HCT116 (cell line): ENCODE measurements at regions not wholly inside any gene's neighbourhood (a gene's known extent, or its start where the extent isn't known, plus 50 kb on each side); places are given as distances from the start of the nearest gene placed in this dataset.

Experiments used
- ATAC-seq: fragments of 200-7000 bp; cut with Tn5 transposase; 2 replicates; pipeline ENCODE4 v1.9.1; 2020; ENCODE audit warnings: mild to moderate bottlenecking, moderate library complexity
- BruUV-seq: library from RNA; stranded (reverse); fragments of 400-500 nt; replicated peaks from 2 replicates; lab custom pipeline; 2021; lab: Mats Ljungman, UMichigan
- CTCF ChIA-PET: fragments of 300-600 bp; sonication (Branson Sonifier 250); formaldehyde crosslinking; loops from one replicate; lab custom pipeline; 2021; ENCODE audit warnings: antibody characterized with exemption; lab: Charles Lee
- POLR2A ChIA-PET: fragments of 300-600, 350-600 bp; sonication (Branson Sonifier 250); formaldehyde crosslinking; loops from one replicate; lab custom pipeline; 2021; ENCODE audit warnings: antibody characterized with exemption; lab: Charles Lee
- RAD21 ChIA-PET, 2 experiments: fragments of 300-600 bp; sonication (Branson Sonifier 250); formaldehyde crosslinking; loops; one replicate each; lab custom pipeline; 2023; ENCODE audit warnings: low total read pairs in 2 of 2; ENCODE audit not compliant: uncharacterized antibody in 2 of 2, unreplicated experiment in 2 of 2, low non-redundant PET in 1 of 2; lab: Charles Lee
- DNase-seq: peaks from one replicate; pipeline ENCODE4 v3.0.0-alpha.2; 2010; ENCODE audit warnings: low read depth, low spot score
- H2AFZ ChIP-seq: fragments of 200-600 bp; shearing (Covaris generic), sonication (generic); 2 replicates; pipeline ENCODE4 v1.6.1; 2017; ENCODE audit warnings: low read depth, mixed run types, mixed read lengths, antibody characterized with exemption, low read length; ENCODE audit not compliant: poor library complexity, severe bottlenecking
- H3K27ac ChIP-seq: 2 replicates; pipeline ENCODE4 v1.5.1; 2012; ENCODE audit warnings: low read depth, low read length
- H3K27me3 ChIP-seq: fragments of 200-600 bp; sonication (generic); 2 replicates; pipeline ENCODE4 v1.6.1; 2016; ENCODE audit warnings: mixed run types, low read length, mixed read lengths; ENCODE audit not compliant: insufficient read depth
- H3K36me3 ChIP-seq, 2 experiments: fragments of 200-500 bp in 1 of 2; fragments of 200-600 bp in 1 of 2; sonication (Bioruptor generic) in 1 of 2; sonication (generic) in 1 of 2; 2 replicates each; pipeline versions ENCODE4 v1.5.1 to v1.6.1; 2014 to 2016; ENCODE audit warnings: low read length in 2 of 2, inconsistent platforms in 1 of 2, mixed read lengths in 1 of 2, mixed run types in 1 of 2; ENCODE audit not compliant: insufficient read depth in 2 of 2, control insufficient read depth in 1 of 2
- H3K4me1 ChIP-seq, 2 experiments: fragments of 200-600 bp in 1 of 2; sonication (generic) in 1 of 2; 2 replicates each; pipeline versions ENCODE4 v1.5.1 to v1.6.1; 2012 to 2017; ENCODE audit warnings: low read length in 2 of 2, inconsistent platforms in 1 of 2, mild to moderate bottlenecking in 1 of 2, mixed read lengths in 1 of 2, mixed run types in 1 of 2, moderate library complexity in 1 of 2; ENCODE audit not compliant: insufficient read depth in 2 of 2, control insufficient read depth in 1 of 2
- H3K4me2 ChIP-seq: fragments of 200-600 bp; sonication (generic); 2 replicates; pipeline ENCODE4 v1.6.1; 2017; ENCODE audit warnings: mixed run types, low read length, mixed read lengths
- H3K4me3 ChIP-seq, 2 experiments: fragments of 200-600 bp in 1 of 2; sonication (generic) in 1 of 2; replicated peaks in 1 of 2; 2 replicates each; pipeline ENCODE4 v1.5.1; 2011 to 2016; ENCODE audit warnings: low read length in 2 of 2, control low read depth in 1 of 2, low read depth in 1 of 2, mild to moderate bottlenecking in 1 of 2, mixed read lengths in 1 of 2, mixed run types in 1 of 2
- H3K79me2 ChIP-seq: fragments of 200-600 bp; sonication (generic); 2 replicates; pipeline ENCODE4 v1.6.1; 2017; ENCODE audit warnings: mild to moderate bottlenecking, mixed run types, low read length, moderate library complexity, mixed read lengths; ENCODE audit not compliant: insufficient read depth
- H3K9ac ChIP-seq: fragments of 200-600 bp; sonication (generic); 2 replicates; pipeline ENCODE4 v1.6.1; 2016; ENCODE audit warnings: low read length, mixed read lengths
- H3K9me2 ChIP-seq: fragments of 200-600 bp; sonication (generic), shearing (Covaris generic); 2 replicates; pipeline ENCODE4 v1.6.1; 2017; ENCODE audit warnings: mixed run types, mild to moderate bottlenecking, moderate library complexity; ENCODE audit not compliant: insufficient read depth
- H3K9me3 ChIP-seq, 2 experiments: fragments of 200-500 bp in 1 of 2; fragments of 200-600 bp in 1 of 2; sonication (Bioruptor generic) in 1 of 2; sonication (generic) in 1 of 2; 2 replicates each; pipeline ENCODE4 v1.6.1; 2014 to 2017; ENCODE audit warnings: low read length in 2 of 2, mixed read lengths in 2 of 2, inconsistent platforms in 1 of 2, low read depth in 1 of 2, mild to moderate bottlenecking in 1 of 2, mixed run types in 1 of 2, moderate library complexity in 1 of 2; ENCODE audit not compliant: control insufficient read depth in 1 of 2, insufficient read depth in 1 of 2
- H4K20me1 ChIP-seq: fragments of 200-600 bp; sonication (generic), shearing (Covaris generic); 2 replicates; pipeline ENCODE4 v1.6.1; 2017; ENCODE audit warnings: mixed run types, mild to moderate bottlenecking, moderate library complexity; ENCODE audit not compliant: insufficient read depth
- CBX3 ChIP-seq: IDR thresholded peaks from 2 replicates; pipeline ENCODE4 v1.6.1; 2012; ENCODE audit warnings: low read depth
- EGR1 ChIP-seq: IDR thresholded peaks from 2 replicates; pipeline ENCODE4 v1.6.1; 2012; ENCODE audit warnings: low read depth
- ELF1 ChIP-seq: IDR thresholded peaks from 2 replicates; pipeline ENCODE4 v1.6.1; 2012; ENCODE audit warnings: low read depth, borderline replicate concordance
- EZH2 ChIP-seq: fragments of 200-600 bp; sonication (generic); IDR thresholded peaks from 2 replicates; pipeline ENCODE4 v1.6.1; 2017; ENCODE audit warnings: antibody characterized with exemption, mixed run types
- EZH2phosphoT487 ChIP-seq: fragments of 200-600 bp; IDR thresholded peaks from 2 replicates; pipeline ENCODE4 v1.6.1; 2018; ENCODE audit warnings: antibody characterized with exemption, borderline replicate concordance
- JUND ChIP-seq: IDR thresholded peaks from 2 replicates; pipeline ENCODE4 v1.6.1; 2012
- POLR2A ChIP-seq: IDR thresholded peaks from 2 replicates; pipeline ENCODE4 v1.7.0; 2011; ENCODE audit warnings: borderline replicate concordance; ENCODE audit not compliant: insufficient read depth, insufficient read length; ENCODE audit errors: extremely low read depth
- RAD21 ChIP-seq: IDR thresholded peaks from 2 replicates; pipeline ENCODE4 v1.6.1; 2012; ENCODE audit warnings: low read depth, mild to moderate bottlenecking
- SIN3A ChIP-seq: IDR thresholded peaks from 2 replicates; pipeline ENCODE4 v1.6.1; 2012; ENCODE audit warnings: low read depth
- SP1 ChIP-seq: IDR thresholded peaks from 2 replicates; pipeline ENCODE4 v1.6.1; 2012; ENCODE audit warnings: low read depth
- SRF ChIP-seq: IDR thresholded peaks from 2 replicates; pipeline ENCODE4 v1.6.1; 2012; ENCODE audit warnings: low read depth
- TCF7L2 ChIP-seq: IDR thresholded peaks from 2 replicates; pipeline ENCODE4 v1.7.0; 2011; ENCODE audit warnings: borderline replicate concordance, inconsistent platforms; ENCODE audit not compliant: insufficient read depth, insufficient read length; ENCODE audit errors: extremely low read depth
- YY1 ChIP-seq: IDR thresholded peaks from 2 replicates; pipeline ENCODE4 v1.6.1; 2011; ENCODE audit warnings: low read length, low read depth, moderate library complexity, mild to moderate bottlenecking; ENCODE audit not compliant: insufficient replicate concordance; ENCODE audit errors: extremely low read depth
- ZFX ChIP-seq: fragments of 450-650 bp; IDR thresholded peaks from 2 replicates; pipeline ENCODE4 v1.6.1; 2017
- intact Hi-C: fragments of 100-400 bp; cut with micrococcal nuclease; formaldehyde crosslinking; loops from 2 replicates; pipeline ENCODE4 v1.10.0; 2022
- TF ChIP-seq, protein P1 (sequence below): IDR thresholded peaks from 2 replicates; pipeline ENCODE4 v1.6.1; 2011; ENCODE audit warnings: mild to moderate bottlenecking, low read length, moderate library complexity; ENCODE audit not compliant: insufficient replicate concordance; ENCODE audit errors: extremely low read depth
- TF ChIP-seq, protein P2 (sequence below), 3 experiments: fragments of 200-600 bp in 1 of 3; sonication (generic) in 1 of 3; IDR thresholded peaks in 2 of 3; conservative IDR thresholded peaks in 1 of 3; 2 replicates each; pipeline ENCODE4 v1.5.1; 2012 to 2017; ENCODE audit warnings: low read depth in 2 of 3, low read length in 2 of 3, antibody characterized with exemption in 1 of 3, borderline replicate concordance in 1 of 3, control low read depth in 1 of 3, mild to moderate bottlenecking in 1 of 3, mixed read lengths in 1 of 3, mixed run types in 1 of 3, moderate library complexity in 1 of 3; ENCODE audit not compliant: insufficient read depth in 1 of 3
- TF ChIP-seq, protein P3 (sequence below): IDR thresholded peaks from 2 replicates; pipeline ENCODE4 v1.6.1; 2012
- TF ChIP-seq, protein P4 (sequence below): IDR thresholded peaks from 2 replicates; pipeline ENCODE4 v1.6.1; 2012
- TF ChIP-seq, protein P5 (sequence below): IDR thresholded peaks from 2 replicates; pipeline ENCODE4 v1.6.1; 2012; ENCODE audit warnings: low read depth

DNA sequence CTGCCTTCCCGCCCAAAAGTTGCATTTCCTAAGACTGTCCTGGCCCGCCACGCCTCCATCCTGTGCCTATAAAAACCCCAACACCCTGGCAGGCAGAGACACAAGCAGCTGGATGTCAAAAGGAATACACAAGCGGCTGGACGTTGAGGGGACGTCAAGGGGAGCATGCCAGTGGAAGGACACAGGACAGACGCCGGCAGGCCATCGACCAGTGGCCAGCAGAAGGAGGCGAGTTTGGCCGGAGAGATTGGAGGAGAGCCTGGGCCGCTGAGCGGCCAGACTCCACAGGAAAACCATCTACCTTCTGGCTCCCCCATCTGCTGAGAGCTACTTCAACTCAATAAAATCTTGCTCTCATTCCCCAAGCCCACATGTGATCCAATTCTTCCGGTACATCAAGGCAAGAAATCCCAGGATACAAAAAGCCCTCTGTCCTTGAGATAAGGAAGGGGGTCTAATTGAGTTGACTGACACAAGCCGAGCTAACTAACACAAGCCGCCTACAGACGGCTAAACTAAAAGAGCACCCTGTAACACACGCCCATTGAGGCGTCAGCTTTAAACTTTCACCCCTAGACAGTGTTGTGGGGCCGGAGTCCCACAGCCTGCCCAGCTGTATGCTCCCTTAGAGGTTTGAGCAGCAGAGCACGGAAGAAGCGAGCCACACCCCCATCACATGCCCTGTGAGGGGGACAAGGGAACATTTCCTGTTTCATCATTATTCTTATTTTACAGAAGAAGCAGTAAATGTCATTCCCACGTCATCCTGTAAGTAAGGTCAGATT is 150.3 kb upstream of the PHYHIPL start:
- H3K79me2 ChIP-seq, result no peaks in the 10 kb centered on the region
- H2AFZ ChIP-seq, result no peak overlapping the region
- no peak for TF ChIP-seq EZH2
- no peak for TF ChIP-seq SP1
- no peak for TF ChIP-seq SIN3A
- TF ChIP-seq YY1, result no peak
- no peak for TF ChIP-seq TCF7L2
- TF ChIP-seq RAD21, result no peak
- TF ChIP-seq, protein P1, sequence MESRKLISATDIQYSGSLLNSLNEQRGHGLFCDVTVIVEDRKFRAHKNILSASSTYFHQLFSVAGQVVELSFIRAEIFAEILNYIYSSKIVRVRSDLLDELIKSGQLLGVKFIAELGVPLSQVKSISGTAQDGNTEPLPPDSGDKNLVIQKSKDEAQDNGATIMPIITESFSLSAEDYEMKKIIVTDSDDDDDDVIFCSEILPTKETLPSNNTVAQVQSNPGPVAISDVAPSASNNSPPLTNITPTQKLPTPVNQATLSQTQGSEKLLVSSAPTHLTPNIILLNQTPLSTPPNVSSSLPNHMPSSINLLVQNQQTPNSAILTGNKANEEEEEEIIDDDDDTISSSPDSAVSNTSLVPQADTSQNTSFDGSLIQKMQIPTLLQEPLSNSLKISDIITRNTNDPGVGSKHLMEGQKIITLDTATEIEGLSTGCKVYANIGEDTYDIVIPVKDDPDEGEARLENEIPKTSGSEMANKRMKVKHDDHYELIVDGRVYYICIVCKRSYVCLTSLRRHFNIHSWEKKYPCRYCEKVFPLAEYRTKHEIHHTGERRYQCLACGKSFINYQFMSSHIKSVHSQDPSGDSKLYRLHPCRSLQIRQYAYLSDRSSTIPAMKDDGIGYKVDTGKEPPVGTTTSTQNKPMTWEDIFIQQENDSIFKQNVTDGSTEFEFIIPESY, result no peak
- TF ChIP-seq EZH2phosphoT487, result no peak
- no peak for TF ChIP-seq POLR2A
- TF ChIP-seq, protein P2, sequence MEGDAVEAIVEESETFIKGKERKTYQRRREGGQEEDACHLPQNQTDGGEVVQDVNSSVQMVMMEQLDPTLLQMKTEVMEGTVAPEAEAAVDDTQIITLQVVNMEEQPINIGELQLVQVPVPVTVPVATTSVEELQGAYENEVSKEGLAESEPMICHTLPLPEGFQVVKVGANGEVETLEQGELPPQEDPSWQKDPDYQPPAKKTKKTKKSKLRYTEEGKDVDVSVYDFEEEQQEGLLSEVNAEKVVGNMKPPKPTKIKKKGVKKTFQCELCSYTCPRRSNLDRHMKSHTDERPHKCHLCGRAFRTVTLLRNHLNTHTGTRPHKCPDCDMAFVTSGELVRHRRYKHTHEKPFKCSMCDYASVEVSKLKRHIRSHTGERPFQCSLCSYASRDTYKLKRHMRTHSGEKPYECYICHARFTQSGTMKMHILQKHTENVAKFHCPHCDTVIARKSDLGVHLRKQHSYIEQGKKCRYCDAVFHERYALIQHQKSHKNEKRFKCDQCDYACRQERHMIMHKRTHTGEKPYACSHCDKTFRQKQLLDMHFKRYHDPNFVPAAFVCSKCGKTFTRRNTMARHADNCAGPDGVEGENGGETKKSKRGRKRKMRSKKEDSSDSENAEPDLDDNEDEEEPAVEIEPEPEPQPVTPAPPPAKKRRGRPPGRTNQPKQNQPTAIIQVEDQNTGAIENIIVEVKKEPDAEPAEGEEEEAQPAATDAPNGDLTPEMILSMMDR (IDR thresholded peaks at IDR 0.05 in 2 of 3, conservative IDR thresholded peaks at IDR 0.05 in 1 of 3; ENCODE audit: borderline replicate concordance in 1 of 3, insufficient read depth in 1 of 3, low read depth in 2 of 3, low read length in 2 of 3), result no peak
- no peak for TF ChIP-seq ELF1
- TF ChIP-seq, protein P3, sequence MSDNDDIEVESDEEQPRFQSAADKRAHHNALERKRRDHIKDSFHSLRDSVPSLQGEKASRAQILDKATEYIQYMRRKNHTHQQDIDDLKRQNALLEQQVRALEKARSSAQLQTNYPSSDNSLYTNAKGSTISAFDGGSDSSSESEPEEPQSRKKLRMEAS, result no peak
- TF ChIP-seq, protein P4, sequence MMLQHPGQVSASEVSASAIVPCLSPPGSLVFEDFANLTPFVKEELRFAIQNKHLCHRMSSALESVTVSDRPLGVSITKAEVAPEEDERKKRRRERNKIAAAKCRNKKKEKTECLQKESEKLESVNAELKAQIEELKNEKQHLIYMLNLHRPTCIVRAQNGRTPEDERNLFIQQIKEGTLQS, result no peak
- TF ChIP-seq SRF, result no peak
- no peak for TF ChIP-seq ZFX
- TF ChIP-seq CBX3, result no peak
- no peak for TF ChIP-seq EGR1
- TF ChIP-seq, protein P5, sequence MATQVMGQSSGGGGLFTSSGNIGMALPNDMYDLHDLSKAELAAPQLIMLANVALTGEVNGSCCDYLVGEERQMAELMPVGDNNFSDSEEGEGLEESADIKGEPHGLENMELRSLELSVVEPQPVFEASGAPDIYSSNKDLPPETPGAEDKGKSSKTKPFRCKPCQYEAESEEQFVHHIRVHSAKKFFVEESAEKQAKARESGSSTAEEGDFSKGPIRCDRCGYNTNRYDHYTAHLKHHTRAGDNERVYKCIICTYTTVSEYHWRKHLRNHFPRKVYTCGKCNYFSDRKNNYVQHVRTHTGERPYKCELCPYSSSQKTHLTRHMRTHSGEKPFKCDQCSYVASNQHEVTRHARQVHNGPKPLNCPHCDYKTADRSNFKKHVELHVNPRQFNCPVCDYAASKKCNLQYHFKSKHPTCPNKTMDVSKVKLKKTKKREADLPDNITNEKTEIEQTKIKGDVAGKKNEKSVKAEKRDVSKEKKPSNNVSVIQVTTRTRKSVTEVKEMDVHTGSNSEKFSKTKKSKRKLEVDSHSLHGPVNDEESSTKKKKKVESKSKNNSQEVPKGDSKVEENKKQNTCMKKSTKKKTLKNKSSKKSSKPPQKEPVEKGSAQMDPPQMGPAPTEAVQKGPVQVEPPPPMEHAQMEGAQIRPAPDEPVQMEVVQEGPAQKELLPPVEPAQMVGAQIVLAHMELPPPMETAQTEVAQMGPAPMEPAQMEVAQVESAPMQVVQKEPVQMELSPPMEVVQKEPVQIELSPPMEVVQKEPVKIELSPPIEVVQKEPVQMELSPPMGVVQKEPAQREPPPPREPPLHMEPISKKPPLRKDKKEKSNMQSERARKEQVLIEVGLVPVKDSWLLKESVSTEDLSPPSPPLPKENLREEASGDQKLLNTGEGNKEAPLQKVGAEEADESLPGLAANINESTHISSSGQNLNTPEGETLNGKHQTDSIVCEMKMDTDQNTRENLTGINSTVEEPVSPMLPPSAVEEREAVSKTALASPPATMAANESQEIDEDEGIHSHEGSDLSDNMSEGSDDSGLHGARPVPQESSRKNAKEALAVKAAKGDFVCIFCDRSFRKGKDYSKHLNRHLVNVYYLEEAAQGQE, result no peak
- TF ChIP-seq JUND, result no peak
- no peaks in the 10 kb centered on the region for H3K9me3 ChIP-seq
- DNase-seq (no peak), ATAC-seq (no peak)
- no peaks in the 10 kb centered on the region for H3K9me2 ChIP-seq
- ChIA-PET POLR2A (interaction anchor here (0.7 kb wide), 1 partner anchor 55 kb away, joined by 4 read pairs; no protein-coding TSS in a partner anchor), RAD21 (no interaction called here), CTCF (no interaction called here)
- H3K9ac ChIP-seq, result no peak overlapping the region
- H4K20me1 ChIP-seq, result no peaks in the 10 kb centered on the region
- no peak overlapping the region for H3K27ac ChIP-seq
- BruUV-seq, result no TSS peak
- H3K4me1 ChIP-seq, result no peaks in the 10 kb centered on the region
- no peaks in the 10 kb centered on the region for H3K36me3 ChIP-seq
- intact Hi-C loops, result no loop called here
- no peak overlapping the region for H3K4me3 ChIP-seq
- no peaks in the 10 kb centered on the region for H3K27me3 ChIP-seq
- no peak overlapping the region for H3K4me2 ChIP-seq
